ENCODE measurements at regions not wholly inside any gene's neighbourhood (a gene's known extent, or its start where the extent isn't known, plus 50 kb on each side); places are given as distances from the start of the nearest gene placed in this dataset.
"Not testable (repeated sequence)": the region's sequence is repeated elsewhere in the genome, so short reads cannot be mapped to it uniquely, and the experiment has no call there.

DNA sequence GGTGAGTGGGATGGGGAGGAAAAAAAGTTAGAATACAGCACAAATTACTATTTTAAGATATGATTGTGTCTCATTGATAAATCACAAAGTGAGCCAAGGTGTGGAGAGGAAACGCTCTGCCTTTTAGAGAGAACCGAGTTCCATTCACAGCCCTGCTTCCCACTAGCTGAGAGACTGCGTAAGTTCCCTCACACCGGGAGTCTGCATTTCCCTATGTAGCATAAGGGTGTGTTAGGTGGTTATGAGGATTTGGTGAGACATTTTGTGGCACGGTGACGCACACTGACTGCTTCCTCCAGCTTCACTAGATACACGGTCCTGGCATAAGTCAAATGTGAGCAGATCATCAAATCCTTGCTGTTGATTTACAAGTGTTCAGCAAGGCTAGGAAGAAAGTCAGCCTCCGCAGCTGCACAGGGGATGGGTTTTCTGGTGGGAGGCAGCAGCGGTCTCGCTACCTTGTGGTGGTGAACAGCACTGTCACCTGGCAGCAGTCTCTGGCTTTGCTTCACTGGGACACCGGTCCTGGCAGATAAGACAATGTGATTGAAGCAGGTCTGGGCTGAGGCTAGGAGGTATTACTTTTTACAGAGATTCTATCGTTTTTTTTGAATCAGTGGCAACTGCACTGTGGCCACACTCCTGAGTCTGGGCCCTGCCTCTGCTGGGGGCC, 312.2 kb upstream of the B3GAT1 start:
- H3K27me3 ChIP-seq (ENCODE audit: control insufficient read depth, insufficient read depth, low read length), result no peaks in the 10 kb centered on the region
- no peak for DNase-seq (ENCODE audit: low read depth in 2 of 2)
- H3K9me3 ChIP-seq (ENCODE audit: control insufficient read depth, insufficient read depth, low read depth, low read length), result no peaks in the 10 kb centered on the region
- H3K79me2 ChIP-seq (ENCODE audit: control insufficient read depth, insufficient read depth, low read length), result no peaks in the 10 kb centered on the region
- H3K36me3 ChIP-seq (ENCODE audit: control insufficient read depth, insufficient read depth, low read length), result no peaks in the 10 kb centered on the region
- no peak overlapping the region for H2AFZ ChIP-seq (ENCODE audit: low read length)
- TF ChIP-seq, protein P1, sequence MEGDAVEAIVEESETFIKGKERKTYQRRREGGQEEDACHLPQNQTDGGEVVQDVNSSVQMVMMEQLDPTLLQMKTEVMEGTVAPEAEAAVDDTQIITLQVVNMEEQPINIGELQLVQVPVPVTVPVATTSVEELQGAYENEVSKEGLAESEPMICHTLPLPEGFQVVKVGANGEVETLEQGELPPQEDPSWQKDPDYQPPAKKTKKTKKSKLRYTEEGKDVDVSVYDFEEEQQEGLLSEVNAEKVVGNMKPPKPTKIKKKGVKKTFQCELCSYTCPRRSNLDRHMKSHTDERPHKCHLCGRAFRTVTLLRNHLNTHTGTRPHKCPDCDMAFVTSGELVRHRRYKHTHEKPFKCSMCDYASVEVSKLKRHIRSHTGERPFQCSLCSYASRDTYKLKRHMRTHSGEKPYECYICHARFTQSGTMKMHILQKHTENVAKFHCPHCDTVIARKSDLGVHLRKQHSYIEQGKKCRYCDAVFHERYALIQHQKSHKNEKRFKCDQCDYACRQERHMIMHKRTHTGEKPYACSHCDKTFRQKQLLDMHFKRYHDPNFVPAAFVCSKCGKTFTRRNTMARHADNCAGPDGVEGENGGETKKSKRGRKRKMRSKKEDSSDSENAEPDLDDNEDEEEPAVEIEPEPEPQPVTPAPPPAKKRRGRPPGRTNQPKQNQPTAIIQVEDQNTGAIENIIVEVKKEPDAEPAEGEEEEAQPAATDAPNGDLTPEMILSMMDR (conservative IDR thresholded peaks at IDR 0.05 in 1 of 2, IDR thresholded peaks at IDR 0.05 in 1 of 2; ENCODE audit: low read depth in 1 of 2, low read length in 2 of 2), result no peak
- TF ChIP-seq EZH2 (IDR thresholded peaks at IDR 0.05; ENCODE audit: low read length, missing control alignments), result no peak
- H3K4me2 ChIP-seq (ENCODE audit: extremely low read depth, insufficient read depth, low read length), result no peak overlapping the region
- no peaks in the 10 kb centered on the region for H3K4me1 ChIP-seq (ENCODE audit: control insufficient read depth, extremely low read depth, insufficient read depth, low read length)
- no peak overlapping the region for H3K9ac ChIP-seq (ENCODE audit: insufficient read depth, low read length)
- H3K27ac ChIP-seq (ENCODE audit: insufficient read depth, low read length), result no peak overlapping the region
- no peak overlapping the region for H3K4me3 ChIP-seq (replicated peaks in 1 of 4; ENCODE audit: control extremely low read depth in 1 of 4, insufficient read depth in 1 of 4, low read depth in 3 of 4, low read length in 4 of 4)
- H4K20me1 ChIP-seq (ENCODE audit: control insufficient read depth, extremely low read depth, insufficient read depth, low read length), result no peaks in the 10 kb centered on the region

DNA sequence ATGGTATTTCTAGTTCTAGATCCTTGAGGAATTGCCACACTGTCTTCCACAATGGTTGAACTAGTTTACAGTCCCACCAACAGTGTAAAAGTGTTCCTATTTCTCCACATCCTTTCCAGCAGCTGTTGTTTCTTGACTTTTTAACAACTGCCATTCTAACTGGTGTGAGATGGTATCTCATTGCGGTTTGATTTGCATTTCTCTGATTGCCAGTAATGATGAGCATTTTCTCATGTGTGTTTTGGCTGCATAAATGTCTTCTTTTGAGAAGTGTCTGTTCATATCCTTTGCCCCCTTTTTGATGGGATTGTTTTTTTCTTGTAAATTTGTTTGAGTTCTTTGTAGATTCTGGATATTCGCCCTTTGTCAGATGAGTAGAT, 308.6 kb upstream of the B3GAT1 start:
- H3K79me2 ChIP-seq (ENCODE audit: control insufficient read depth, insufficient read depth, low read length); H3K27me3 ChIP-seq (ENCODE audit: control insufficient read depth, insufficient read depth, low read length); H3K9ac ChIP-seq (ENCODE audit: insufficient read depth, low read length); H3K4me2 ChIP-seq (ENCODE audit: extremely low read depth, insufficient read depth, low read length); H2AFZ ChIP-seq (ENCODE audit: low read length); H3K4me3 ChIP-seq (replicated peaks in 1 of 4; ENCODE audit: control extremely low read depth in 1 of 4, insufficient read depth in 1 of 4, low read depth in 3 of 4, low read length in 4 of 4); H3K27ac ChIP-seq (ENCODE audit: insufficient read depth, low read length); DNase-seq (ENCODE audit: low read depth in 2 of 2); H3K4me1 ChIP-seq (ENCODE audit: control insufficient read depth, extremely low read depth, insufficient read depth, low read length); H4K20me1 ChIP-seq (ENCODE audit: control insufficient read depth, extremely low read depth, insufficient read depth, low read length); H3K36me3 ChIP-seq (ENCODE audit: control insufficient read depth, insufficient read depth, low read length); H3K9me3 ChIP-seq (ENCODE audit: control insufficient read depth, insufficient read depth, low read depth, low read length): not testable (repeated sequence)

DNA sequence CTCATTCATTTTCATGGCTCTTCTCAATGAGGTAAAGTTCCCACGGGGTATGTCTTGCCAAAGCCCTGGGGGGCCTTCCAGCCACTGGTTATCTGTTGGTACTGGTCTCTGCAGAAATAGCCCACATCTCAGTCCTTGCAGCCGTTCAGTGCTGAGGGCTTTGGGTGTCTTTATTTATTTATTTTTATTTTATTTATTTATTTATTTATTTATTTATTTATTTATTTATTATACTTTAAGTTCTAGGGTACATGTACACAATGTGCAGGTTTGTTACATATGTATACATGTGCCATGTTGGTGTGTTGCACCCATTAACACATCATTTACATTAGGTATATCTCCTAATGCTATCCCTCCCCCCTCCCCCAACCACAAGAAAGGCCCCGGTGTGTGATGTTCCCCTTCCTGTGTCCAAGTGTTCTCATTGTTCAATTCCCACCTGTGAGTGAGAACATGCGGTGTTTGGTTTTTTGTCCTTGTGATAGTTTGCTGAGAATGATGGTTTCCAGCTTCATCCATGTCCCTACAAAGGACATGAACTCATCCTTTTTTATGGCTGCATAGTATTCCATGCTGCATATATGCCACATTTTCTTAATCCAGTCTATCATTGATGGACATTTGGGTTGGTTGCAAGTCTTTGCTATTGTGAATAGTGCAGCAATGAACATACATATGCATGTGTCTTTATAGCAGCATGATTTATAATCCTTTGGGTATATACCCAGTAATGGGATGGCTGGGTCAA, 308.1 kb upstream of the B3GAT1 start:
- H3K27me3 ChIP-seq (ENCODE audit: control insufficient read depth, insufficient read depth, low read length); H3K36me3 ChIP-seq (ENCODE audit: control insufficient read depth, insufficient read depth, low read length); H3K4me3 ChIP-seq (replicated peaks in 1 of 4; ENCODE audit: control extremely low read depth in 1 of 4, insufficient read depth in 1 of 4, low read depth in 3 of 4, low read length in 4 of 4); H3K9me3 ChIP-seq (ENCODE audit: control insufficient read depth, insufficient read depth, low read depth, low read length); DNase-seq (ENCODE audit: low read depth in 2 of 2); H2AFZ ChIP-seq (ENCODE audit: low read length); H3K4me2 ChIP-seq (ENCODE audit: extremely low read depth, insufficient read depth, low read length); H3K4me1 ChIP-seq (ENCODE audit: control insufficient read depth, extremely low read depth, insufficient read depth, low read length); H3K79me2 ChIP-seq (ENCODE audit: control insufficient read depth, insufficient read depth, low read length); H4K20me1 ChIP-seq (ENCODE audit: control insufficient read depth, extremely low read depth, insufficient read depth, low read length); H3K27ac ChIP-seq (ENCODE audit: insufficient read depth, low read length); H3K9ac ChIP-seq (ENCODE audit: insufficient read depth, low read length): not testable (repeated sequence)

DNA sequence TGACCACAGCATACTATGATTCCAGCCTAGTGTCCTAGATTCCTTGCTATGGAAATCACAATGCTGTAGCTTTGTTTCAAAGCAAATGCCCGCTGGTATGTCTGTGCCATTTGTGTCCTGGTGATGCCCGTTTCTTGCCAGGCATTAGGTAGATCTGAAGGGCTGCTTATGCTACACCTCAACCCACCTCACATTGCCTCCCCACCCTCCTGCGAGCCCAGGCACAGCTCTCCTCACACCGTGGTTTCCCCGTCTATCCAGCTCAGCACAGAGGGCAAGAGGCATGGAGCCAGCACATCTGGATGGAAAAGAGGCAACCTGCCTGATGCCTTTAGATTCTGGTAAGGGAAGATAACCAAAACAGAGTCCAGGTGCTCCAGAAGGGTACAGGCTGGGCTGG, 307.4 kb upstream of the B3GAT1 start:
- Histone ChIP-seq H3K4me3 (replicated peaks in 1 of 4; ENCODE audit: control extremely low read depth in 1 of 4, insufficient read depth in 1 of 4, low read depth in 3 of 4, low read length in 4 of 4) (no peak overlapping the region), H3K27ac (ENCODE audit: insufficient read depth, low read length) (no peak overlapping the region), H3K36me3 (ENCODE audit: control insufficient read depth, insufficient read depth, low read length) (no peaks in the 10 kb centered on the region), H3K4me1 (ENCODE audit: control insufficient read depth, extremely low read depth, insufficient read depth, low read length) (no peaks in the 10 kb centered on the region), H3K9me3 (ENCODE audit: control insufficient read depth, insufficient read depth, low read depth, low read length) (no peaks in the 10 kb centered on the region), H2AFZ (ENCODE audit: low read length) (no peak overlapping the region), H3K9ac (ENCODE audit: insufficient read depth, low read length) (no peak overlapping the region), H3K4me2 (ENCODE audit: extremely low read depth, insufficient read depth, low read length) (no peak overlapping the region), H3K27me3 (ENCODE audit: control insufficient read depth, insufficient read depth, low read length) (no peaks in the 10 kb centered on the region), H4K20me1 (ENCODE audit: control insufficient read depth, extremely low read depth, insufficient read depth, low read length) (no peaks in the 10 kb centered on the region), H3K79me2 (ENCODE audit: control insufficient read depth, insufficient read depth, low read length) (no peaks in the 10 kb centered on the region)
- no peak for TF ChIP-seq EZH2 (IDR thresholded peaks at IDR 0.05; ENCODE audit: low read length, missing control alignments)
- TF ChIP-seq, protein P1 (conservative IDR thresholded peaks at IDR 0.05 in 1 of 2, IDR thresholded peaks at IDR 0.05 in 1 of 2; ENCODE audit: low read depth in 1 of 2, low read length in 2 of 2), result no peak
- no peak for DNase-seq (ENCODE audit: low read depth in 2 of 2)
